ENCODE measurements at regions not wholly inside any gene's neighbourhood (a gene's known extent, or its start where the extent isn't known, plus 50 kb on each side); places are given as distances from the start of the nearest gene placed in this dataset.

DNA sequence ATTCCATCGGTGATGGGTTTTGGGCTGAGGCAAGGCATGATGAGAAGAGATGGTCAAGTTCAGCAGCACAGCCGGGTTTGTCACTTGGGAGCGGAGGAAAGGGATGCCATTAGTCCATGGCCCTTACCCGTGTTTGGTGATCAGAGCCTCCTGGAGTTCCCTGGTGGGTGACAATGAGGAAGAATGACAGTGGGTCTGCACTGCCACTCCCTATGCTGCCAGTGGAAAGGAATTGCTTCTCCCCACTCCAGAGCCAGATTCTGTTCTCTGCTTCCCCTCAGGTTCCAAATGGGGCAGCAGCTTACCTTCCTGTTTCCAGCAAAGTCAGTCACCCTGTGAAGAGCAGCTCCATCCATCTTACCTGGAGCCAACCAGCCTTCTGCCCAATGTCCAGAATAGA is 393.1 kb downstream of the PTPRU start:
- H3K27me3 ChIP-seq (ENCODE audit: control insufficient read depth in 1 of 2, insufficient read depth in 2 of 2, low read length in 2 of 2) = peaks cover 0 to 12% of the 10 kb centered on the region in 2 experiments; a peak in 1 of 5 replicates
- H3K36me3 ChIP-seq (replicated peaks in 1 of 2; ENCODE audit: control insufficient read depth in 1 of 2, insufficient read depth in 2 of 2, low read length in 2 of 2) = no peaks in the 10 kb centered on the region
- DNase-seq (ENCODE audit: low spot score) = no peak
- H3K79me2 ChIP-seq (ENCODE audit: insufficient read depth, low read length) = no peaks in the 10 kb centered on the region
- intact Hi-C loops (cut with micrococcal nuclease; ENCODE audit: unreplicated experiment) (no loop called here), in situ Hi-C loops (cut with HindIII; ENCODE audit: extremely low pct_ligation_motif_present, low pct_unique_long_range_greater_than_20kb) (no loop called here)
- no peak overlapping the region for H3K4me3 ChIP-seq (replicated peaks in 1 of 3; ENCODE audit: insufficient read depth in 1 of 3, low read depth in 2 of 3, low read length in 3 of 3)
- no peak for ATAC-seq
- no peak overlapping the region for H3K4me2 ChIP-seq (ENCODE audit: low read depth, low read length)
- TF ChIP-seq BHLHE40 (IDR thresholded peaks at IDR 0.05; ENCODE audit: low read length) (no peak), NR3C1 (CRISPR knock-in tag; IDR thresholded peaks at IDR 0.05) (no peak), ZNF484 (CRISPR knock-in tag; IDR thresholded peaks at IDR 0.05; ENCODE audit: borderline replicate concordance, low read depth) (no peak), ZSCAN9 (CRISPR knock-in tag; IDR thresholded peaks at IDR 0.05; ENCODE audit: borderline replicate concordance) (no peak), SPEN (CRISPR knock-in tag; IDR thresholded peaks at IDR 0.05; ENCODE audit: low read depth) (no peak), ZNF274 (CRISPR knock-in tag; IDR thresholded peaks at IDR 0.05) (no peak), THAP9 (CRISPR knock-in tag; IDR thresholded peaks at IDR 0.05; ENCODE audit: borderline replicate concordance) (no peak), ZBTB38 (CRISPR knock-in tag; IDR thresholded peaks at IDR 0.05) (no peak), HOXA3 (CRISPR knock-in tag; IDR thresholded peaks at IDR 0.05) (no peak), TBL1XR1 (IDR thresholded peaks at IDR 0.05; ENCODE audit: borderline replicate concordance, low read length, partially characterized antibody) (no peak), U2AF1 (optimal IDR thresholded peaks at IDR 0.05; ENCODE audit: low read depth, low read length) (no peak)
- TF ChIP-seq, protein P1, sequence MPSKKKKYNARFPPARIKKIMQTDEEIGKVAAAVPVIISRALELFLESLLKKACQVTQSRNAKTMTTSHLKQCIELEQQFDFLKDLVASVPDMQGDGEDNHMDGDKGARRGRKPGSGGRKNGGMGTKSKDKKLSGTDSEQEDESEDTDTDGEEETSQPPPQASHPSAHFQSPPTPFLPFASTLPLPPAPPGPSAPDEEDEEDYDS (CRISPR knock-in tag; IDR thresholded peaks at IDR 0.05) = no peak
- TF ChIP-seq, protein P2, sequence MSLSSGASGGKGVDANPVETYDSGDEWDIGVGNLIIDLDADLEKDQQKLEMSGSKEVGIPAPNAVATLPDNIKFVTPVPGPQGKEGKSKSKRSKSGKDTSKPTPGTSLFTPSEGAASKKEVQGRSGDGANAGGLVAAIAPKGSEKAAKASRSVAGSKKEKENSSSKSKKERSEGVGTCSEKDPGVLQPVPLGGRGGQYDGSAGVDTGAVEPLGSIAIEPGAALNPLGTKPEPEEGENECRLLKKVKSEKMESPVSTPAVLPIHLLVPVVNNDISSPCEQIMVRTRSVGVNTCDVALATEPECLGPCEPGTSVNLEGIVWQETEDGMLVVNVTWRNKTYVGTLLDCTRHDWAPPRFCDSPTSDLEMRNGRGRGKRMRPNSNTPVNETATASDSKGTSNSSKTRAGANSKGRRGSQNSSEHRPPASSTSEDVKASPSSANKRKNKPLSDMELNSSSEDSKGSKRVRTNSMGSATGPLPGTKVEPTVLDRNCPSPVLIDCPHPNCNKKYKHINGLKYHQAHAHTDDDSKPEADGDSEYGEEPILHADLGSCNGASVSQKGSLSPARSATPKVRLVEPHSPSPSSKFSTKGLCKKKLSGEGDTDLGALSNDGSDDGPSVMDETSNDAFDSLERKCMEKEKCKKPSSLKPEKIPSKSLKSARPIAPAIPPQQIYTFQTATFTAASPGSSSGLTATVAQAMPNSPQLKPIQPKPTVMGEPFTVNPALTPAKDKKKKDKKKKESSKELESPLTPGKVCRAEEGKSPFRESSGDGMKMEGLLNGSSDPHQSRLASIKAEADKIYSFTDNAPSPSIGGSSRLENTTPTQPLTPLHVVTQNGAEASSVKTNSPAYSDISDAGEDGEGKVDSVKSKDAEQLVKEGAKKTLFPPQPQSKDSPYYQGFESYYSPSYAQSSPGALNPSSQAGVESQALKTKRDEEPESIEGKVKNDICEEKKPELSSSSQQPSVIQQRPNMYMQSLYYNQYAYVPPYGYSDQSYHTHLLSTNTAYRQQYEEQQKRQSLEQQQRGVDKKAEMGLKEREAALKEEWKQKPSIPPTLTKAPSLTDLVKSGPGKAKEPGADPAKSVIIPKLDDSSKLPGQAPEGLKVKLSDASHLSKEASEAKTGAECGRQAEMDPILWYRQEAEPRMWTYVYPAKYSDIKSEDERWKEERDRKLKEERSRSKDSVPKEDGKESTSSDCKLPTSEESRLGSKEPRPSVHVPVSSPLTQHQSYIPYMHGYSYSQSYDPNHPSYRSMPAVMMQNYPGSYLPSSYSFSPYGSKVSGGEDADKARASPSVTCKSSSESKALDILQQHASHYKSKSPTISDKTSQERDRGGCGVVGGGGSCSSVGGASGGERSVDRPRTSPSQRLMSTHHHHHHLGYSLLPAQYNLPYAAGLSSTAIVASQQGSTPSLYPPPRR (CRISPR knock-in tag; IDR thresholded peaks at IDR 0.05; ENCODE audit: borderline replicate concordance) = no peak
- 3% methylated on average over 4 of the region's 4 CpGs for WGBS (ENCODE audit: low lambda C conversion rate)
- no peaks in the 10 kb centered on the region for H4K20me1 ChIP-seq (ENCODE audit: insufficient read depth, low read length)
- no peak overlapping the region for H3K27ac ChIP-seq (ENCODE audit: extremely low read length, insufficient read depth, low read length)
- 0 out of 2 replicates have a peak, but pooled peaks cover 4% of the 10 kb centered on the region for H3K4me1 ChIP-seq (ENCODE audit: insufficient read depth, low read length)
- POLR2A ChIA-PET = no interaction called here
- no peak overlapping the region for H2AFZ ChIP-seq (ENCODE audit: low read length)
- no TSS peak for BruUV-seq (replicated peaks)
- H3K9ac ChIP-seq (ENCODE audit: insufficient read depth, low read depth, low read length) = no peak overlapping the region
- CTCF ChIA-PET (ENCODE audit: low intra/inter-chr PET ratio, low total read pairs) = no interaction called here
- H3K9me3 ChIP-seq (ENCODE audit: low read length) = no peaks in the 10 kb centered on the region
- FAIRE-seq = no peak
